T-helper 9 cell (primary cell): ENCODE measurements at regions not wholly inside any gene's neighbourhood (a gene's known extent, or its start where the extent isn't known, plus 50 kb on each side); places are given as distances from the start of the nearest gene placed in this dataset.

Experiments
- DNase-seq: peaks from one replicate; pipeline ENCODE4 v3.0.0-alpha.2; 2020

GRCh38 chr3:28649266-28649665 is 300.6 kb upstream of the AZI2 start:
- no peak for DNase-seq

DNA sequence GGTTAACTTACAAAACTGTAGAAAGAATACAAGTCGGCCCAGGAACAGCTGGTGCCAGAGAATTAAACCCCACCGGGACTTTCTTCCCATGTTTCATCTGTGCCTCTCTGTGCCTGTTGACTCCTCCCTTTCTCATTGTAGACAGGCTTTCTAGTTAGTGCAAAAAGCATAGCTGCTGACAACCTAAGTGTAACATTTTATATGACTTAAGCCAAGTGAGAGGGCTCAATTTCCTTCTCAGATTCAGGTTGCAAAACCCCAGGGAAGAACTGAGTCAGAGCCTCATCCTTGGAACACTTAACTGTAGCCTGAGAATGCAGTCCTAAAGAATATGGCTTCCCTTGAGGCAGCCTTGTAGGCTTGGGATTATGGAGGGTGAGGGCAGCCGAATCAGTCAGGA is 302.5 kb upstream of the AZI2 start:
- no peak for DNase-seq

- DNase-seq, result no peak
These were observed 315.5 kb upstream of the AZI2 start for GRCh38 chr3:28664123-28664522.

DNA sequence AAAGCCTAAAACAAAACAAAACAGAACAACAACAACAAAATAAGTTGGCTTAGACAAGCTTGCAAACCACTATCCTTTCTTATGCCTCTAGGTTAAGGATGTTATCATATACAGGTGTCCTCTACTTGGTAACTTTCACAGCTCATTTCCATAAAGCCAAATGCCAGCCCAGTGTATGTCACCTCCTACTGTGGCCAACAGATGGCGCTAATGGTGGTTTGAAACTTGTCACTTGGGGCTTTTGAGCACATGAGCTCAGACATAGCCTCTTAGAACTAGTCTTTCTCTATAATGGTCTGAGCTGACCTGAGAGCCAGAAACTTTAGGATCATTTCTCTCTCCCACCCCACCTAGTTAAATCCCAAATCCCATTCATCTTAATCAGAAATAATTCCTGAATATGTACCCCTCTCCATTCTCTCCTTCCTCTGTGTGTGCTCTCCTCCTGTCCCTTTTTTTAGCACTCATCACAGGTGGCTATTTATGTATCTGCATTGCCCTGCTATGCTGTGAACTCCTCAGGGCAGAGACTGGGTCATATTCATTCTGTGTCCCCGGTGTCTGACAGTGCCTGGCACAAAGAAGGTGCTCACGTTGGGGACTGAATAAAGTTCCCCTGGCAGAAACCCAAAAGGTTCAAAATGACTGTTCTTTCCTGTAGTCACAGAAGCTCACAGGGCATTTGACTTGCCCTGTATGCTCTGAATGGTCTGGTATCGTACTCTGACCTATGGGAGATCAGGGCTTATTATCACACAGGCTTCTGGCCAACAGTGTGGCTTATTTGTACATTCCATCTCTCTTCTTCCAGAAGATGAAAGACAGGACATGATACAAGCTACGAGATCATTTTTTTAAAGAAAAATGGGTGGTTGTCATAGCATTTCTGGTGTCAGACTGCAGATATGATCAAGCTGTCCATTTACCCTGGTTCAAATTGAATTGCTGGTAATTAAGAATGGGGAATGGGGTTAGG is 319.3 kb upstream of the AZI2 start:
- DNase-seq, result peak; percentile 15

GRCh38 chr3:28669870-28670269 is 321.2 kb upstream of the AZI2 start:
- no peak for DNase-seq

DNA sequence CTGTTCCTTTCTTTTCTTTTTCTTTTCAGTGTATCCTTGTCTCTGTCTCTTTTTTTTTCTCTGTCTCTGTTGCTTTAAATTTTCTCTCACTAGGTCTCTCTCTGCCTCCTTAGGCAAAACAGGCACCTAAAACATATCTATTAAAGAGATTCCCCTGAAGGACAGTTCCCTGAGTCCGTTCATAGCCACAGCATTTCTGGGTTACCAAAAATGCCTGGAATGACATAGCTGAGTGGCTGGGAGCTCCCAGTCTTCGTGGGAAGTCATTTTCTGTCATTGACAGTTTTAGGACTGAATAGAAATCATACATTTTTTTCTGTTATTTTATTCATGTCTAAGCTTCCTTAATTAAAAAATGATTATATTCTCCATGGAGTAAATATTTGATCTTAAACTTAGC is 323.8 kb upstream of the AZI2 start:
- DNase-seq, result no peak

DNA sequence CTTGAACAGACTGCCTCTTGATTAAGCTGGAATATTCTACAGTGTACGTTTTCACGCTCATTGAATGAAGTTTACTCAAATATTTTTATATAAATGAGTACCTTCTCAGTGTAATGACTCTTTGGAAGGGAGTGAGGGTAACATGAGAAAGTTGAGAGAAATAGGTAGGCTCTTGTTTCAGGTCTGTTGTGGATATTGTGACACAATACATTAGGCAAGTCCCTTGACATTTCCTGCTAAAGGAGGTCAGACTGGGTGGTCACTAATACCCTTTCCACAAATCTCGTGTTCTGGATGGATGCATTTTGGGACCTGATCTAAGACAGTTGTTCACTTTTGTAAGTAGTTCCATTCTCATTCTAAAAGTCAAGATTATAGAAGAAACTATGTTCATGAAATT is 324.8 kb upstream of the AZI2 start:
- DNase-seq, result no peak

DNA sequence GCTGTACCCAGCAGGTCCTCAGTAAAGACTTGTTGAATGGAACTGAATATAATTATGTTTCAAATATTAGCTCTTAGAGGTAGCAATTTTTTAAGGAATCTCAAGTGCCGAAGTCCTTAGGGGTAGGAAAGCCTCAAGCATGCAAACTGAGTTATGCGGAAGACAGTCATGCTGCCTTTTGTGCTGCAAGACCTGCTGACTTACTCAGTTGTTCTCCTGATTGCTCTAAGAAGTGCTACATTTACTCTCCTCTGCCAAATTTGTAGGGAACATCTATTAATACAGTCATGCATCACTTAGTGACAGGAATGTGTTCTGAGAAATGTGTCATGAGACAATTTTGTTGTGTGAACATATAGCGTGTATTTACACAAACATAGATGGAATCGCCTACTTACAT is 325.6 kb upstream of the AZI2 start:
- no peak for DNase-seq

DNA sequence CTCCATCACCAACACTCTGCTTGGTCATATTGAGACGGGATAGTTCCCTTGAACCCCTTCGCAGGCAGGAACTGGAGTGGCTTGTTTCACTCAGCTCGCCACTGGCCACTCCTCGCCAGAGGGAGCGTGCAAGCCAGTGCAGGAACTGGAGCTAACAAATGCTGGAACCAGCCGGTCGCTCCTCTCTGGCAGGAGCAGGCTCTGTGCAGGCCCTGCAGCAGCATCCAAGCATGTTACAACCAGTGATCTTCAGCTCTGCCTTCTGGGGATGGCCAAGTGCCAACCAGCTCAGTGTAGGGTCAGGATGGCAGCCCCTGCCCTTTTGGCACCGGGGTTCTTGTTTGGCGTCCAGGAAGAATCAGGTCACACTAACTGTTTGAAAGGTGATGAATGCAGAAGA is 329.0 kb upstream of the AZI2 start:
- DNase-seq, result no peak

DNA sequence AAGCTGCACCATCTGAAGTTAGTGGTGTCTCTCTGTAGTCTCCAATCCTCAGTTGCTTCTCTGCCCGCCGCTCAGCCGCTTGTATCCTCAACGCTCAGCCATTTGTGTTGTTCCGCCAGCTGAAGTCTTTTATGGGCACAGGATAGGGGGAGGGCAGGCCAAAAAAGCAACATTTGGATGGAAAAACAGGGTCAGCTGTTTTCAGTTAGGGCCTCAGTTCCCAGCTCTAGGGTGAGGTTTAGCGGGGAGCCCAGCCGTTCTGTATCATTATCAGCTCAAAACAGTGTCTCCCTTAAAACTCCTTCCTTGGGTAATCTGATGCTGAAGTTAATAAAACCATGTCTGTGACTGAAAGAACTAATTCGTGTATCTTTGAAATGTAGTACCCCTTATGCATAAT is 329.5 kb upstream of the AZI2 start:
- no peak for DNase-seq

GRCh38 chr3:28680050-28680449 is 331.4 kb upstream of the AZI2 start:
- DNase-seq, result no peak

GRCh38 chr3:28682121-28682520 is 333.5 kb upstream of the AZI2 start:
- DNase-seq, result no peak

GRCh38 chr3:28690176-28690575 is 341.6 kb upstream of the AZI2 start:
- no peak for DNase-seq

- no peak for DNase-seq
These were observed 350.1 kb upstream of the AZI2 start for GRCh38 chr3:28698706-28699105.

GRCh38 chr3:28699283-28699682 is 350.7 kb upstream of the AZI2 start:
- DNase-seq, result no peak

DNA sequence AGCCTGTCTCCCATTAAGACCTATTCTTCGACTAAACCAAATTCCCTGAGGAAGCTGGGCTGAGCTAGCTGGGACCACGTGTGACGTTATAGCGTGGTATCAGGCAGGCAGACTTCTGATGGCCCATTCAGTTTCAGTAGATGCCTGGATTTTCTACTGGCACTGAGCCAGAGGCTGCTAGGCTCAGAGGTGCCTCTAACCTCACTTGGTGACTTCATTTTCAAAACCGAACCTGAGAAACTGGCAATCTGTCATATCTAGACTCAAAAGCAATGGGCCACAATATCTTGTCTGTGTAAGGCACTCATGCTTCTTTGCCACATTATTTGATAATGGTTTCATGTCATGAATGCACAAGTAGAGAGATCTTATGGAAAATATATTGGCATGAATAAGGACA is 352.1 kb upstream of the AZI2 start:
- no peak for DNase-seq

DNA sequence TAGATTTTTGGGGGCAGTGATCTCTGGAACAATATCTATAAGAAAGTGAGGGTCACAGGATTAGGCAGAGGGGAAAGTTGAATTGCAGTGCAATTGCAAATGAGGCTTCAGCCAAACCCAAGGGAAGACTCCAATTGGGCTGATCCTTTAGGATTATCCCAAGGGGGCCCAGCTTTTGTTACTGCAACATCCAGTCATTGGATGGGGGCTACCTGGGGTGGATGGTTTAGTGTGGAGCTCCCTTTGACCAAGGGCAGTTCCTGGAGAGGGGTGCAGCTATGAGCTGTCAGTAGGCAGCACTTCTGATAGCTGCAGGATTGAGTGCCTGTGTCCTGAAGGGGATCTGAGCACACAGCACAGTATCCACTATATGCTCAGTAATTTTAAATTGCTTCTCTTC is 355.2 kb upstream of the AZI2 start:
- DNase-seq, result no peak

DNA sequence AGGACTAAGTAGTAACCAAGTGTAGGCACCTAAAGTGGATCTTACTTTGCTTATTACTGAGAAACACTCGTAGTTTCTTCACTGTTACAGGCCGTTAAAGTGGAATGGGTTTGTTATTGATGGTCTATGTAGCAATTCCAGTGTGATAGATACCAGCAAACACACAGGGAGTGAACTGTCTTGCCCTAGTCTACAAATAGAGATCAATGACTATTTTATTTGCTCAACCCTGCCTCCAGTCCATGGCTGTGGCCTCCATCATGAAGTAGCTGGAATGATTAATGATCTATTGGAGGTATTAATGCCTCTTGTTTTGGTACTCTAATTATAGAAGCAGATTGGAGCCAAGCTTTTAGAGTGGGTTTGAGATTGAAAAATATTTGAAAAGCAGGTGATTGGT is 362.7 kb upstream of the AZI2 start:
- DNase-seq, result no peak

GRCh38 chr3:28716939-28717338 is 368.3 kb upstream of the AZI2 start:
- DNase-seq, result no peak

- no peak for DNase-seq
These were observed 369.6 kb upstream of the AZI2 start for GRCh38 chr3:28718074-28718849.

GRCh38 chr3:28726840-28727239 is 378.2 kb upstream of the AZI2 start:
- DNase-seq, result no peak

DNA sequence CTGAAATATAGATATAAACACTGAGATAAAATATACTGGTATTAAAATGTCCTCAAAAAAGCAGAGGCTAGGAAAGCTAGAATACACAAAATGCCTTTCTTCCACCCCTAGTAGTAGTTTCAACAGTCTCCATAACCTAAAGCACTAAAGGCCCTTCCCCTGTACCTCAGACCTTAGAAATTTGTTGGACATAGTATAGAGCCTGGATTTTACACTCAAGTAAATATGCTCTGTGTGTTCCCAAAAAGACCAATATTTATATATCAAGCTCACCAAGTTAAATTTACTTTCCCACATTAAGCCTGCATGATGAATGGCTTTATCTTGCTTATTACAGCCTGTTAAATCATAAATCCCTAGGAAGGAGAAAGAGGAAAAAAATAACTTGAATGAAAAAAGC is 378.7 kb upstream of the AZI2 start:
- DNase-seq, result no peak

- no peak for DNase-seq
These were observed 389.8 kb upstream of the AZI2 start for GRCh38 chr3:28738425-28738824.

DNA sequence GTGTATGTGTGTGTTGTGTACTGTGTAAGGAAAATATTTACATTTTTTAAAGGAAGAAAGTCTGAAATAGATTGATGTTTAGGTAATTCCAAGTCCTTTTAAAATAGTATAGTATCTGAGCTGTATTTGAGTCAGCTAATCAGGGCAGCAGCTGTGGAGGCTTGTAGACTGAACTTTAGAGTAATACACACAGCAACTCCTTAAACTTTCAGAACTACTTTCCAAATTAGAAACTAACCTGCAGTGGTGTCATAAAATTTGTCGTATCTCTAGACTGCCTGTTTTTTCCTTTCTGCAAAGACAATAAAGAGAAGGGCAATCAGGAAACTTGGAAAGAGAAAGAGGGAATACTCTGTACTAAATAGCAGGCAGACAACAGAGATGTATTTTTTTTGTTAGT is 391.0 kb upstream of the AZI2 start:
- no peak for DNase-seq
